ENCODE measurements at regions not wholly inside any gene's neighbourhood (a gene's known extent, or its start where the extent isn't known, plus 50 kb on each side); places are given as distances from the start of the nearest gene placed in this dataset.

DNA sequence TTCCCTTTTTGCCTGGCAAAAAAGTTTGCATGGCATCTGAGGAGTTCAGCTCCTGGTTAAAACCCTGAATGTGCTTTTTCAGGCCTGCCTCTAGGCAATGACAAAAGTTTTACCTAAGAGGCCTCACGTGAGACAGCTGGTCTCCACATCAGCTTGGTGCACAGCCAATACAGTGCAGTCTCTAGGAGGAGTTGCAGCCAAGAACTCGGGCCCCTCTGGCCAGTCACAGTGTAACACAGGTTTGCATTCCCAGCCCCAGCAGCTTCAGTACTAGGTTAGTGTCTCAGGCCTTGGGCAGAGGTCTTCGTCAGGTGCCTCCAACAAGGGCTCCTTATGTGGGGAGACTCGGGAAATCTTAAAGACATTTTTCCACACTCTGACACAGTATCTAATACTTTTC, 771.7 kb downstream of the SORCS1 start:
- TF ChIP-seq CTCF (conservative IDR thresholded peaks at IDR 0.05; ENCODE audit: low read length): no peak
- no peak for TF ChIP-seq EZH2phosphoT487 (IDR thresholded peaks at IDR 0.05; ENCODE audit: borderline replicate concordance, low read depth, low read length)
